ENCODE measurements at regions not wholly inside any gene's neighbourhood (a gene's known extent, or its start where the extent isn't known, plus 50 kb on each side); places are given as distances from the start of the nearest gene placed in this dataset.
"Not testable (repeated sequence)": the region's sequence is repeated elsewhere in the genome, so short reads cannot be mapped to it uniquely, and the experiment has no call there.

DNA sequence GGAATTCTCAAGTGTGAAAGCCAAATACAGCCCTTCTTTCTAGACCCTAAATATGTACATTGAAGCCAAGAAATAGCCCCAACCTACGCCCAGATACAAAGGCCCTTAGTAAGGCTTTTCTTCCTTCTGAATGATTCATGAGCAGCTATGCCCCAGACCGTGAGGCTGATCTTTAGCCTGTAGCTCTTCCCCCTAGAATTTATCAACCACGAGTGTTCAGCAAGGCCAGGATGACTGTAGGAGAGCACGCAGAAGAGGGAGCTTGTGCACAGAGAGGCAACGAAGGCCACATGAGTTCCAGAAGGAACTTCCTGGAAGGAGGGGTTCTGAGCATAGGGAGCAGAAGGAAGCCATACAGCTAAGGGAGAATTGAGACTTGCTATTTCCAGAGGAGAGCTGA, 53.0 kb upstream of the HABP2 start:
- in situ Hi-C loops (cut with HindIII; ENCODE audit: low pct_unique_long_range_greater_than_20kb, low sequenced_read_pairs) = no loop called here
- no peak for DNase-seq (ENCODE audit: low read depth, low spot score)

DNA sequence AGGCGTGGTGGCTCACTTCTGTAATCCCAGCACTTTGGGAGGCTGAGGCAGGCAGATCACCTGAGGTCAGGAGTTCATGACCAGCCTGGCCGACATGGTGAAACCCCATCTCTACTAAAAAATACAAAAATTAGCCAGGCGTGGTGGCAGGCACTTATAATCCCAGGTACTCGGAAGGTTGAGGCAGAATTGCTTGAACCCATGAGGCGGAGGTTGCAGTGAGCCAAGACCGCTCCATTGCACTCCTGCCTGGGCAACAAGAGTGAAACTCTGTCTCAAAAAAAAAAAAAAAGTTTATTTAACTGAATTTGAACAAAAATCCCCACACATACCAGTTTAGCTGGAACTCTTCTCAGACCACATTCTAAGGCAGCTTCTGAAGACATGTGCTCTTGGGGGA, 51.8 kb upstream of the HABP2 start:
- DNase-seq (ENCODE audit: low read depth, low spot score); in situ Hi-C loops (cut with HindIII; ENCODE audit: low pct_unique_long_range_greater_than_20kb, low sequenced_read_pairs): not testable (repeated sequence)

Small RNA genes in the stretch of these regions (small RNA-seq; reads per million reads assigned to genes)
- gene RNU7-165P = 0 reads per million in 2 experiments
